ENCODE measurements at regions not wholly inside any gene's neighbourhood (a gene's known extent, or its start where the extent isn't known, plus 50 kb on each side); places are given as distances from the start of the nearest gene placed in this dataset.

GRCh38 chr6:150651808-150652470 lies 52.3 kb downstream of the PLEKHG1 start:
- DNase-seq = no peak

- DNase-seq = no peak
These were observed 53.3 kb downstream of the PLEKHG1 start for GRCh38 chr6:150652848-150653613.

- no peak for DNase-seq
These were observed 54.9 kb downstream of the PLEKHG1 start for GRCh38 chr6:150654608-150655007.

- no peak for DNase-seq
These were observed 56.5 kb downstream of the PLEKHG1 start for GRCh38 chr6:150656156-150656555.

GRCh38 chr6:150658421-150658820 lies 58.7 kb downstream of the PLEKHG1 start:
- DNase-seq = no peak

- DNase-seq = no peak
These were observed 59.5 kb downstream of the PLEKHG1 start for GRCh38 chr6:150659046-150659763.

- no peak for DNase-seq
These were observed 61.7 kb downstream of the PLEKHG1 start for GRCh38 chr6:150661216-150662007.

GRCh38 chr6:150662814-150663213 lies 63.1 kb downstream of the PLEKHG1 start:
- DNase-seq = no peak

- DNase-seq = no peak
These were observed 64.4 kb downstream of the PLEKHG1 start for GRCh38 chr6:150664091-150664490.

- no peak for DNase-seq
These were observed 66.4 kb downstream of the PLEKHG1 start for GRCh38 chr6:150666071-150666470.

GRCh38 chr6:150667359-150667758 lies 67.7 kb downstream of the PLEKHG1 start:
- no peak for DNase-seq

GRCh38 chr6:150667977-150668716 lies 68.5 kb downstream of the PLEKHG1 start:
- no peak for DNase-seq

GRCh38 chr6:150668900-150669302 lies 69.2 kb downstream of the PLEKHG1 start:
- DNase-seq = no peak

- no peak for DNase-seq
These were observed 70.6 kb downstream of the PLEKHG1 start for GRCh38 chr6:150670311-150670710.

GRCh38 chr6:150672800-150673199 lies 73.1 kb downstream of the PLEKHG1 start:
- no peak for DNase-seq

- DNase-seq = no peak
These were observed 74.1 kb downstream of the PLEKHG1 start for GRCh38 chr6:150673720-150674346.

GRCh38 chr6:150676344-150676743 lies 76.7 kb downstream of the PLEKHG1 start:
- DNase-seq = no peak

GRCh38 chr6:150676772-150677171 lies 77.1 kb downstream of the PLEKHG1 start:
- DNase-seq = no peak

GRCh38 chr6:150680510-150680909 lies 80.8 kb downstream of the PLEKHG1 start:
- no peak for DNase-seq

- no peak for DNase-seq
These were observed 82.1 kb downstream of the PLEKHG1 start for GRCh38 chr6:150681578-150682395.

GRCh38 chr6:150683320-150683719 lies 83.6 kb downstream of the PLEKHG1 start:
- no peak for DNase-seq

All from activated T-cell treated with anti-CD3 and anti-CD28 coated beads, Interleukin-2, amount 50 U/mL, for 48 hours (primary cell).